EH (cell line): ENCODE measurements at regions not wholly inside any gene's neighbourhood (a gene's known extent, or its start where the extent isn't known, plus 50 kb on each side); places are given as distances from the start of the nearest gene placed in this dataset.
"Not testable (repeated sequence)": the region's sequence is repeated elsewhere in the genome, so short reads cannot be mapped to it uniquely, and the experiment has no call there.

Source experiments
- DNase-seq: peaks from one replicate; pipeline ENCODE4 v3.0.0-alpha.2; 2015; ENCODE audit warnings: low read depth

DNA sequence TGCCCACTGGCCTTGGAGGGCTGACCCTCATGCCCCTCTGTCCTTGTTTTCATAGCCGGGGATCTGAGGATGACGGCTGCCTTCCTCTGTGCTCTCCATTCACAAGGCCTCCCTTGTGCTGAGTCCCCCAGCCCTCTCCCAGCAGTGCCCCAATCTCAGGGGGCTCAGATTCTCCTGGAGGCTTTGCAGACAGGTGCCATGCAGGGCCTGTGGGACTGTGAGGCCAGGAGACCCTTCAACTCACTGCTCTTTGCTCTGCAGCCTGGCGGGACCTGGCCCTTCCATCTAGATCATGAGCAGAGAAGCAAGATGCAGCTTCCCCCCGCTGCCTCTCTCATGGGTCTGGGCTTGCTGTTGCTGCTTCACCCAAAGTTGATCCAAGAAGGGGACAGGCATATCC lies 356.0 kb downstream of the BCL11B start:
- no peak for DNase-seq

DNA sequence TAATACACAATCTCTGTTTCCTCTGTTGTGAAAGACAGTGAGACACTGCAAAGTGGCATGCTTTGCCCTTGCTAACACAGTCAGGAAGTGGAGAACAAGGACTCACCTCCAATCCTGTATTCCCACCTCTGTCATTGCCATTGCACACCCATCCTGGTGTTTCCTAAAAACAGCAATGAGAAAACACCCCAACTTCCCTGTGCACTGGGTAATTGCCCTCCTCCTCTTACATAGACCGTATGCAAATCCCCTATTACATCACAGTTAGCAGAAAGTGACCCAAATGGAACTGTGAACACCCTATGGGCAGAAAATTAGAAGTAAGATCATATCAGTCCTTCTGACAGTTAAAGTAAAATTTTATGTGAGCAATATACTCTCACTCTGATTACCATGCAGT lies 355.5 kb downstream of the BCL11B start:
- no peak for DNase-seq

DNA sequence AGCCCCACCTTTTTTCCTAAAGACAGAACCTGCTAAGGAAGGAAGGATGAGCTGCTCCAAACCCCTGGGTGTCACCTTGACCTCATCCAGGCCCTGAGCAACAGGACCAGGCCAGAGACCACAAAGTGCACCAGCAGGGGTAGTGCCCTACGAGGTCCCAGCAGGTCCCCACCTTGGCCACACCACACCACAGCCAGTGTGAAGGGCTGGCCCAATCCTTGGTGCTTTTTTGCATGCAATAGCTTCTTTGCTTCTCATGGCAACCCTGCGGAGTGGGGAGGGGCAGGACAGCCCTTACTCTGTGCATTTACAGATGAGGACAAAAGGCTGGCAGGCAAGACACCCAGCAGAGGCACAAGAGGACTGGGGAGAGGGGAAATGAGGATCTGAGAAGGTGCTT lies 352.6 kb downstream of the BCL11B start:
- DNase-seq, result no peak

DNA sequence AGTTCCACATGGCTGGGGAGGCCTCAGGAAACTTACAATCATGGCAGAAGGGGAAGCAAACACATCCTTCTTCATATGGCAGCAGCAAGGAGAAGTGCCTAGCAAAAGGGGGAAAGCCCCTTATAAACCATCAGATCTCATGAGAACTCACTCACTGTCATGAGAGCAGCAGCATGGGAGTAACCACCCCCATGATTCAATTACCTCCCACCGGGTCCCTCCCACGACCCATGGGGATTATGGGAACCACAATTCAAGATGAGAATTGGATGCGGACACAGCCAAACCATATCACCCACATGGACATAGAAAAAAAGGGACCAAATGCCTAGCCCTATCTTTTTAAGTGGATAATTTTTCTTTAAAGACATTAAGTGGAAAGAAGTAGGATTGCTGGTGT lies 350.7 kb downstream of the BCL11B start:
- DNase-seq, result not testable (repeated sequence)

DNA sequence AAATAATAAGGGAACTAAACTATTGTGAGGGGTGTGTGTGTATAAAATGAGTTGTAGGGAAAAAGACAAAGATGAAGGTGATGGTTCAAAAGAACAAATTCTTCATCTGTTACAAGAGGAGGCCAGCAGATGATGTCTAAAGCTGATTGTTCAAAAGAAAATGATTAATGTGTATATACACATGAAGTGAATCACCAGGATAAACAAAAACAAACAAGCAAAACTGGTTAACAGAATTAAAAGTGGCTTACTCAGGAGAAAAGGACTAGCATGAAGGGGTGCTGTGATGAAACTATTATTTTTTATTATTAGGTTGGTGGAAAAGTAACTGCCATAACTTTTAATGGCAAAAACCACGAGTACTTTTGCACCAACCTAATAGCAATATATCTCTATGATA lies 348.4 kb downstream of the BCL11B start:
- no peak for DNase-seq

DNA sequence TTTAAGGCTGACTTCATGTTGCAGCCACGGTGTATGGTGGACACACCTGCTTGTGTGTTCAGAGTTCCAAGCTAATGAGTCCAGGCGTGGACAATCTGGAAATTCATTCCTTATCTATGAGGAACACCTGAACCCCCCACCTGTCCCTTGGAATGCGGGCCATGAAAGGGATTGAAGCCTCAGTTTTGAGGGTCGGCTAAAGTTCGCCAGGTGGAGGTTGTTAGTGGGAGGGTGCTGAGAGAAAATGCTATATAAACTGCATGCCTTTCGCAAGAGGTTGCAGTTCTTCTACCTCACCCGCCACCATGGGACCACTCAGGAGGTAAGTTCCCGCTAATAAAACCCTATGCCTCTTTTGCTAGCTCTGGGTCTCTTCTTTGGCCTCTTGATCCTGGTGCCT lies 348.0 kb downstream of the BCL11B start:
- no peak for DNase-seq

DNA sequence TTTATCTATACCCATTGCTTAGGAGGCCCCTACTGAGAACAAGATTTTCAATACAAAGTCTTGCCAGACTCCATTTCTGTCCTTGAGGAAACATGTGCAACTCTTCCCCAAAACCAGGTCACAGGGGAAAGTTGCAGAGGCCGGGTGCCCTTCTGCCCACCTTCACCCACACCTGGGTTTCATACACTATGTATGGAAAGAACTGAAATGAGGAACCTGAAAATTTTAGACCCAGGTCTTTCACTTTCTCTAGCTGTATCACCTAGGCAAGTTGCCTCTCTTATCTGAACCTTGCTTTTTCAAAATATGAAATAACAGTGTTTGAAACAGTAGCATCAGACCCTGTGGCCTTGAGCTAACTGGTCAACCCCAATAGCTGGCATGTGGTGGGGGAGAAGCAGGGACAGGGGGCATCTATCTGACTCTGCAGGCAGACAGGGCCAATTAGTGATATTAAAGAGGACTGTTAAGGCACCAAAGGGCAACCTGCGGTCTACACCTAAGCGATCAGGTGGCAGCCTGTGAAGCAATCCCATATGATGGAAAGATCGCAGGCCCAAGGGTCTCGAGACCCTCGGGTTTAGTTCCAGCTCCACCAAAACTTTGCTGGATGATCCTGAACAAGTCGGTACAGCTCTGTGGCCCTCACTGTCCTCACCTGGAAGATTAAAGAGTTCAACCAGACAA lies 346.5 kb downstream of the BCL11B start:
- DNase-seq, result no peak

DNA sequence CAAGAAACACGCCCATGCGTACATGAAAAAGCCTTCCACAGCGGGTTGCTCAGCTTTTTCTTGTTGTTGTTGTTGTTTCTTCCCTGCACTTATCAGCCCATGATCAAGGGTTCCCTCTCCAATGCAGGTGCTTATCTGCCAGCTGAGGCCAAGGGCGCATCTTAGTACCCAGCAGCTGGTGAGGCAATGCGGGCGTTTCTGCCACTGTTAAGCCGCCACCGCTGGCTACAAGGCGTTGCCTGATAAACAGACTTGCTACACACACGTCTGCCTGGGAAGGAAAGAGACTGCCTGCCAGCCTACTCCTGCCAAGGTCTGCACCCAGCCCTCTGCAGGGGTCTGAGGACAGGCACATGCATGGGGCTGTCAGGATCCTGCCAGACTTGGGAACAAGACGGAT lies 345.9 kb downstream of the BCL11B start:
- no peak for DNase-seq

DNA sequence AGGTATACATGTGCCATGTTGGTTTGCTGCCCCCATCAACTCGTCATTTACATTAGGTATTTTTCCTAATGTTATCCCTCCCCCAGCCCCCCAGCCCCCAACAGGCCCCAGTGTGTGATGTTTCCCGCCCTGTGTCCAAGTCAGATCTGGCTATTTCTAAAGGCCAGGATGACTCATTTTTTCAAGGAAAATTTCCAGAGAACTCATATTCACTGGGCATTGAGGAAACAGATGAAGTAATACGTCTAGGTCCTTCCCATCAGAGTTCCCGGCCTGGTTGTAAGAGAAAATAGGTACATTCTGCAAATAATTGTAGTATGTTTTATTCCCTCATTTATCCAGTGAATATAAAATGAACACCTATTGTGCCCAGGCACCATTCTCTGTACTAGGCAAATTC lies 345.2 kb downstream of the BCL11B start:
- DNase-seq, result no peak

DNA sequence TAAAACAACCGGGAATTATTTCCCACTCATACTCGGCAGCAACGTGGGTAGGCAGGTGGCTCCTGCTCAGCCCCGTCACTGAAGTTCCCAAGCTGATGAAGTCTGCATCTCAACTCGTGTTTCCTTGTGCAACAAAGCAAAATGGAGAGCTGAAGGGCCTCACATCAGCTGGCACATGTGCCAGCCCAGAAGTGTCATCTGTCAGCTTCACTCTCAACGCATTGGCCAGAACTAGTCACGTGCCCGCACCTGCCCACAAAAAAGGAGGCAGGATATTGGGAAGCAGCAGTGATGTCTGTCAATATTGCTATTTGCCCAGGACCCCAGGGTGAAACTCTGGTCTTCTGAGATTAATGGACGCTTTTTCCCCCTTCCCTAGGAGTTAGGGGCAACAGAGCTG lies 344.0 kb downstream of the BCL11B start:
- no peak for DNase-seq

DNA sequence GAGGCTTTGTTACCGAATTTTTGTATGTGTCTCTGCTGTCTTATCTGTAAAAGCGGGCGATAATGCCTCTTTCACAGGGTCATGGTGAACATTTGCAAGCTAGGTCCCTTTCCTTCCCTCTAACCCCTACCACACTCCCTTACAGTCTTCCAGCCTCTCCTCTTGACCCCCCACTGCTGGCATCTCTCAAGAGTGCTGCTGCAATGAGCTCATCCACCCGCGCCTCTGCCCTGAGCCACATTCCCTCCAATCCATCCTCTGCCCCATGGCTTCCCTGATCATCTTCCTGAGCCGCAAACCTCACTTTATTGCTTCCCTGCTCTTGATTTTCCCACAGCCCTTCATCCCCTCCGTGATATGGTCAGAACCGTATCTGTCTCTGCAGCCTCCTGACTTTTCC lies 343.6 kb downstream of the BCL11B start:
- no peak for DNase-seq

DNA sequence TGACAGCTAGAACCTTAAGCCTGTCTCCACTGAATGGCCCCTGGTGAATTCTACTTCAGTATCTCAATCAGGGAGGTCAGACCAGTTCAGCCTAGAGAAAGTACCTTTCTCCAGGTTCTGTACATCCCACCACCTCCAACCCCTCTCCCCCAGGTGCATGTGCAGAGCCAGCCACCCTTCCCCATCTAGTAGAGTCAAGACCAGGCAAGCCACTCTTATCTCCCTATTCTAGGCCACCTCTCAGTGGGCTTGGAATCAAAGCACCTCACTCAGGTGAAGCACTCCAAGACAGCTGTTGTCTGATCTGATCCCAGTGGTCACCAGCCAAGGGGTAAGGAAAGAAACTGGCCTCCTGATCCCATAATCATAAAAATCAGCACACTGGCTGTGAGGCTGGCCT lies 340.9 kb downstream of the BCL11B start:
- DNase-seq, result no peak

DNA sequence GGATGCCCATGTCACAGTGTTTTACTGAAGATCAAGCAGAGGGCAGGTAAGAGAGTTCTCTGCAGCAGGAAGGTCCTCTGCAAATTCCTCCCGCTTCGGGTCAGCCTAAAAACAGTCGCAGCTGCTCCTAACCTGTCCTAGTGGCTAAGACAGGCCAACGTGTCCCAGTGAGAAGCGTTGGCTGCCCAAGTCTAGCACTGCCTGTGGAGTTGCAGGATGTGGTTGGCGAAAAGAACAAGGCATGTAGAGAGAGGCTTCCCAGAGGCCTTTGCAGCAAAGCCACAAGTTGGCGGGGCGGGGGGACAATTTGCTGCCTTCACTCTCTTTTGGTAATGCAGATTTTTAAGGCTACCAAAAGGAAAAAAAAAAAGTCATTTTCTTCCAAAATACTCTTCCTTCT lies 340.1 kb downstream of the BCL11B start:
- no peak for DNase-seq

DNA sequence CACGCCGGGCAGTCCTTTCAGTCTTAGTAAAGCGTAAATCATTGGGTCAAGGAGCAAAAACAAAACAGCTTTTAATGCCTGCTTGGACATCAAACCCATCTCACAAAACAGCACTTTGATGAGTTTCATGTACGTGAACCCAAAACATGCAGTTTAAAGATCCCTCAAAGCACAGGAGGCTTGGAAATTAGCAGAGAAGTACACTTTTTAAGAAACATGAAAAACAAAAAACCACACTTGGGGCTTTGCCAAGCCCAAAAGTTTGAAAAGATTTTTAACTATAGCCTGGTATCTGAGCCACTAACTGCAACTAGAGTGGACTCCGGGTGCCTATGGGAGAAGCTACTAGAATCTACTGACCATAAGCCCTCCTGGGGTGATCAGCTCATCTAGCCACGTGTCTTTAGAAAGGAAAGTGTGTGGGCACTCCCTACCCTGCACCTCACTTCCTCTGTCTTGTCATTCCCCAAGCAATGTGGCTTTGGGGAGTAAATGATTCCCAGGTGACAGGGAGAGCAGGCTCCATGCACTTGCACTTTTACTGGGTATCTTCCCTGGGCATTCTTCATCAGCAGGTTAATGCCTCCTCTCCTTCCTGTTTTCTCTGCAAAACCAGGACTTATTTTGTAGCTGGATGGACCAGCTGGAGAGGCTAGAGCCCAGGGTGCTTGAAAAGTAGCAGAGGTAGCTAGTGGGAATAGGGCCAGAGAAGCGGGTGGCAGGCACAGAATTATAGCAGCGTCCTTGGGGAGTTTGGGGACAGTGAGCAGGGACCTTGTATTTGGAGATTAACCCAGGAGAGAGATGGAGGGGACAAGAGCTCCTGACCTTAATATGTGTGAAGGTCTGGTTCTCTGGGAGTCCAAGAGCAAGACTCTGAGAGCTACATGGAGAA lies 339.3 kb downstream of the BCL11B start:
- no peak for DNase-seq

DNA sequence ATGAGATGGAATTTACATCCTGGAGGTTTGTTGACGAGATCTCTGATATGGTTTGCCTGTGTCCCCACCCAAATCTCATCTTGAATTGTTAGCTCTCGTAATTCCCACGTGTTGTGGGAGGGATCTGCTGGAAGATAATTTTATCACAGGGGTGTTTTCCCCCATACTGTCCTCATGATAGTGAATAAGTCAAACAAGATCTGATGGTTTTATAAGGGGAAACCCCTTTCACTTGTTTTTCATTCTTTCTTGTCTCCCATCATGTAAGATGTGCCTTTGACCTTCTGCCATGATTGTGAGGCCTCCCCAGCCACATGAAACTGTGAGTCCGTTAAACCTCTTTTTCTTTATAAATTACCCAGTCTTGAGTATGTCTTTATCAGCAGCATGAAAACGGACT lies 337.4 kb downstream of the BCL11B start:
- DNase-seq, result not testable (repeated sequence)

DNA sequence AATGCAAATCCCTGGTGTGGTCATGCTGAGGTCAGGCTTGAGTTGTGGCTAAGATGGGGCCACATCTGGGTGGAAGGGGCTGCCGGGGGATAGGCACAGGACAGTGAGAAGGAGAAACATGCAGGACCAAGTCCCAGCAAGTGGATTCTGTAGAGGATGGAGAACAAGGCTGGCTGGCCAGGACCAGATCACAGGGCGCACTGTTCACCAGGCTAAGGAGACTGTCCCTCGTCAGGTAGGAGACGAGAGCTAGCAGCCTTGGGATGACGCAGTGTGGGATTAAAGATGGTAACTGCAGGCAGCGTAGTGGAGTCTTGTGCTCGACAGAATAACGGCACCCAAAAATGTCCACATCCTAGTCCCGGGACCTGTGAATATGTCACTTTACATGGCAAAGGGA lies 336.1 kb downstream of the BCL11B start:
- DNase-seq, result no peak

DNA sequence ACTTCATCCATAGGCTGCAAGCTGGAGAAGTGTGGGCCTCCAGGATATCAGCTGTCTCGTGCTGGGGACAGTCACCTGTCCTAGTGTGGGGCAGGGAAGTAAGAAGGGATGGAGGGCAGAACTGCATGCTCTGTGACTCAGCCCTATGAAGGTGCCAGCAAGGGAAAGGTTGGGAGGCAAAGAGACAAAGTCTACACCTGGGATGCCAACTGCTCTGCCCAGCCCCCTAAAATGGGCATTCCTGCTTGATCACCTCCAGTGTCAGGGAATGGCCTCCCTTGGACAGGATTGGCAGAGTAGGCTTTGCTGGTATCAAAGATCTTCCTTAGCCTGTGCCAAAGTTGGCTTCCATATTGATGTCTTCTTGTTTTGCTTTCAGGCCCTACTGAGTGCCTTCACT lies 335.0 kb downstream of the BCL11B start:
- no peak for DNase-seq

DNA sequence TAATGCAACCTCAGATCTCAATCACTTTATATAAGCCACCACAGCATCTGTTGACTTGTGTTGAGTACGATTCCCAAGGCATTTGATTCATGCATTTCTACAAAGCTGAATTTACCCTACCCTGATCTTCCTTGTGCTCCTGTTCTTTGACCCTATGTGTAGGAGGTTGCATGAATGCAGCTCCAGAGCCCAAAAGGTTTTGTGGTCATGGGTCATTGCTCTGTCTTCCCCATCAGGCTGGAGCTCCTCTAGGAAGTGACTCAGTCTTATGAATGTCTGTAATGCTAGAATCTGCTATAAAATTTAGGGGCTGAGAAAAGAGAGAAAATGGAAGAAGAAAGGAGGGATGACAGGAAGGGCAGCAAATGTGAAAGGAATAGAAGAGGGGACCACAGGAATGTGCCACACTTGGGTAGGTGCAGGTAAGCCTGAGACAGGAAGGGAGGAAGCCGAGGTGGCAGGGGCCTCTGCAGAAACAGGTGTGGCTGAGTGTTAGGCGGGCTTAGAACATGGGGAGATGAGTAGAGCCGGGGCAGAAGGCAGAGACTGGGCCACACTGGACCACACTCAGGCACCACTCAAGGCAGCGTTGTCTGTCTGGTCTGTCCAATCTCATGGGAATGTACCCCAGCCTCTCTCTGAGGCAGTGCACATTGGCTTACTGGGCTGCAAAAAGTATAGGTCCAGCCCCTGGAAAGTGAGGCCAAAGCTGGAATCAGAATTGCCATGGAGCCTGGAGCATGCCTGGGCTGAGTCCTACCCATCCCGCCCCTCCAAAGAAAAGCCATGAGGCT lies 334.1 kb downstream of the BCL11B start:
- DNase-seq, result no peak

DNA sequence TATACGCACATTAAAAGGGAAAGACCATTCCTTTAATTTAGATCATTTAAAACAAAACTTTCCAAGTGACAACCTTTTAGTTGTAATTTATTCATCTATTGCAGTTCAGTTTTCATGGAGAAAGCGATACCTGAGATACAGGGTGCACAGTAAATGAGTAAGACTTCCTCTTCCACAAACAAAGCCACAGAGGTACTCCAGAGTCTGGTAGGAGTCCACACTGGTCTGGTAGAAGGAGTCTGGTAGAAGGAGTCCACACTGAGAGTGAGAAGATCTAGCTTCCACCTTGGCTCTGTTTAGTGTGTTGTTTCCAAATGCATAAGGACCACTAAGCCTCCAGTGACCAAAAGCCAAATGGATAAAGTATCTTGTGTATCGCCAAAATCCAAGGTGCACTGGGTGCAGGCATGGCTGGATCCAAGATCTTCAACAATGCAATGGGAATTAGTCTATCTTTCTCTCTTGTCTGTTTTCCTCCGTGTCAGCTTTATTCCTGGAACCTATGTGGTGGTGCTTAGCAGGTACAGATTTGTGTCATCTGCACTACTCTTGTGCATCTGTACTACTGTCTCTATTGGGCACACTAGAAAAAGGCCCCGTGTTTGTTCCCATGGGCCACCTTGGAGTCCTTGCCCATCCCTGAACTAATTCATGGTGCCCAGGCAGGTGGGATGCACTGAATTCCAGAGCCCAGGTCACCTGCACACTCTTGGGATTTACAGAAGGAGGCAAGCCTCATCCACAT lies 331.1 kb downstream of the BCL11B start:
- DNase-seq, result no peak

DNA sequence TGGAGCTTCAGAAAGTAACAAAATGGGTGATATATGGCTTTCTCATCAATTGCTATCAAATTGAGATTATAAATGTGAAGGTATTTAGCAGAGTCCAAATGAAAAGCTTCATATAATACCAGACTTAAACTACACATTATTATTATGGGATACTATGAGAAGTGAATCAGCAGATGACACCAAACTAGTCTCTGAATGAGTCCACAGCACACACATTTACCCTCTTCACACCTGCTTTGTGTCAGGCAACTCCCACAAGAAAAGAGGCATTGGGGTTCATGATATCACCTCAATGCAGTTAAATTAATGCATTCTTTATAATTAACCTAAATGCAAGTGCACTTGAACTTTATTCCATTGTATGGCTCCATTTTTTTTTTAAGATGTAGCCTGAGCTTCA lies 330.5 kb downstream of the BCL11B start:
- no peak for DNase-seq

DNA sequence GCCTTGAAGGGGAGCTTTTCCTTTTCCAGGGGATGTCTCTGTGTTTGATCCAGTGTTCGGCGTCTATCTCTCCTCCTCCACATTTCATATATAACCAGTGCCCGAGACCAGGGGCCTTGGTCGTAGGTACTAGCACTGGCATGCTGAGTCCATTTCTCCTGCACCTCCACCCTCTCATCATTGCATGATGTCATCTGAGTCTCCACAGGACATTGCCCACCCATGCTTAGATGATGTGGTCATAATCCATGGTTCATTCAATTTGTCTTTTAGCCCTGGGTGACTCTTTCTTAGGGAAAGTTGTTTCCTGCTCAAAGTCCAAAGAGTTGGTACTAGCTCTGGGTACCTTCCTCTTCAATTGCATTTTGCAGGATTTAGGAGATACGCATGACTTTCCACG lies 328.1 kb downstream of the BCL11B start:
- DNase-seq, result no peak

DNA sequence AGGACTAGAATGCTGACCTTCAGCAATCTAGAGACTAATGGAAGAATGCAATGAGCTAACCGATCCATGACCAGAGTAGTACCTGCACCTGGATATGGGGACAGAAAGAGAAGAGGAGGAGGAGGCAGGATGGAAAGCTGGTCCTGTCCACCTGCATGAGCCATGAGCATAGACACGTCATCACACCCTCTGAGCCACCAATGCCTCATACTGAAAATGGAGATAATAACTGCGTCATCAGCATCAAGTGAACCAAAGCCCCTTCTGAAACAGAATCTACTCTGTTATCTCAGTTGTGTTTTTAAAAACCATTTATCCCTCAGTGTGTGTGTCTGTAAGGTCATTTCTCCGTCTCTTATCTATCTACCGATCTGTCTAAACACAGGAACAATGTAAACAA lies 327.0 kb downstream of the BCL11B start:
- no peak for DNase-seq
